Fibroblast of skin of left quadriceps (primary cell): ENCODE measurements at regions not wholly inside any gene's neighbourhood (a gene's known extent, or its start where the extent isn't known, plus 50 kb on each side); places are given as distances from the start of the nearest gene placed in this dataset.

Experiments
- DNase-seq, 2 experiments: peaks; one replicate each; pipeline ENCODE4 v3.0.0-alpha.2; 2013; ENCODE audit warnings: low read depth in 2 of 2

GRCh38 chr14:81837304-81837703, 303.7 kb upstream of the SEL1L start:
- no peak for DNase-seq

- no peak for DNase-seq
Measured at GRCh38 chr14:81839056-81839455, 305.4 kb upstream of the SEL1L start.

GRCh38 chr14:81841346-81841745, 307.7 kb upstream of the SEL1L start:
- no peak for DNase-seq

GRCh38 chr14:81849714-81850113, 316.1 kb upstream of the SEL1L start:
- no peak for DNase-seq

DNA sequence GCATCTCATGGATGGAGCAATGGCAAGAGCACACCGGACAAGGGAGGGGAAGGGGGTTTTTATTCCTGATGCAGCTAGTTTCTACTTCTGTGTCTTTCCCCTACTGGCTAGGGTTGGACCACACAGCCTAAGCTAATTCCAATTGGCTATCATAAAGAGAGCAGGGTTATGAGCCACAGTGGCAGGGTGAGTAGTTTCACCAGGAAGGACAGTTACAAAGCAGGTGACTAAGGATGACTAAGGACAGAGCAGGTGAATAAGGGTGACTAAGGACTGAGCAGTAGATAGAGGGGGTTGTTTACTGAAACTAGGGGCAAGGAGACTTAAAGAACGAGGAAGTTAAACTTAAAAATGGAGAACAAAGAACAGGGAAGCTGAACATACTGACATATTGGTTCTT, 321.4 kb upstream of the SEL1L start:
- no peak for DNase-seq

GRCh38 chr14:81859046-81859445, 325.4 kb upstream of the SEL1L start:
- DNase-seq, result no peak

DNA sequence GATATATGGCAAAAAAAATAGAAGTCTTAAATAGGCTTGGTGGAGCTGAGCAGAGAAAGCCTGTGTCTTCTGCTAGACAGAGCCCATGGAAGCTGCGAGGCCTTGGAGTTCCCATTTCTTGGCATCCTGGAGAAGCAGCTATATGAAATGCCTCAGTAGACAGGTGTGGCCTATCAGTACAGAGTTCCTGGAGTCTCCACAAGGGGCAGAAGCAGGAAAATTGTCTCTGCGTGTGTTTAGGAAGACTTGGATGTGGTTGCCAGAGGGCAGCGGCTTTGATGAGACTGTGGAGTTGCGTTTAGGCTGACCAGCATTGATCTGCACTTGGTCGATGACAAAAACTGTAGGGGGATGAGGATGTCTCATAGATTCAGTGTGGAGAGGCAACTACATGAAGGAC, 334.5 kb upstream of the SEL1L start:
- DNase-seq, result no peak

GRCh38 chr14:81871706-81872105, 338.1 kb upstream of the SEL1L start:
- DNase-seq, result no peak

DNA sequence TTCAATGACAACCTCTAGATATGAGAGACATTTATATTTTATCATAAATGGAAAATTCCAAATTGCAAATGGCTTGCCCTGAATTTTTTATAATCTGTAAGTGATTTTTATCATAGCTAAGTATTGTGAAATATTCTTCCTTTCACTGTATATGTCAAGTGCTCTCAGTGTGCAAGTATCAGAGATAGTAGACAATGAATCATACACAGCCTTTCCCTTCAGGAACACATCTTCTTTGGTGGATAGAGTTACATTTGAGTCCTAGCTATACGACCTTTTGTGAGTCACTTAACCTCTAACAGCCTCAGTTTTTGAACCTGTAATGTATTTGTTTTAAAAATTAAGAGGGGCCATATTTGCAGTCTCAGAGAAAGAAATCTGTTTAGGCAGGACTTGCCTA, 350.7 kb upstream of the SEL1L start:
- DNase-seq, result no peak

DNA sequence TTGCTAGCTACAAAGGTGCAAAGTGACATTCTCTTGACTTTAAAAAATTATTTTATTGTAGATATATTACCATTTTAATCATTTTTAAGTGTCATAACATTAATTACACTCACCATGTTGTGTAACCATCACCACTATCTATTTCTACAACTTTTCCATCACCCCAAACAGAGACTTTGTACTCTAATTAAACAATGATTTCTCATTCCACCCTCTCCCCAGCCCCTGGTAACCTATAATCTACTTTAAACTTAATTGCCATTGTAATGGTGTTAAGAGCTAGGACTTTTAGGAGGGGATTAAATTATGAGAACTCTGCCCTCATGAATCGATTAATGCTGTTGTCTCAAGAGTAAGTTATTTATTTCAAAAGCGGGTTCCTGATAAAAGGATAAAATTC, 352.9 kb upstream of the SEL1L start:
- DNase-seq, result no peak

GRCh38 chr14:81889529-81889928, 355.9 kb upstream of the SEL1L start:
- DNase-seq, result no peak

DNA sequence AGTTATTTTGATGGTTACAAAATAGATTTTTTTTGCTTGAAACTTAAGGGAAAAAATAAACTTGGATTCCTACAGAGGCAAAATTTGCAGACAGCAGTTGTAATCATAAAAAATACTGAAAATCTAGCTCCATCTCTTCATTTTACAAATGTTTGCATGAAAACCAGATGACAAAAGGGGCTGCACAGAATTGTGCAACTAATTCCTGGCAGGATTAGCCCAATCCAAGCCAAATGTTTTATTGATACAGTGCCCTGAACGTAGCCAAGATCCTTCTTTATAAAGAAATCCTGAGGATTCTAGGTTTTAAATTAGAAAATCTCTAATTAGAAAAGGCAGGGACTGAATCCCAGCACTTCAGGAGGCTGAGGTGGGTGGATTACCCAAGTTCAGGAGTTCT, 356.4 kb upstream of the SEL1L start:
- DNase-seq, result no peak

DNA sequence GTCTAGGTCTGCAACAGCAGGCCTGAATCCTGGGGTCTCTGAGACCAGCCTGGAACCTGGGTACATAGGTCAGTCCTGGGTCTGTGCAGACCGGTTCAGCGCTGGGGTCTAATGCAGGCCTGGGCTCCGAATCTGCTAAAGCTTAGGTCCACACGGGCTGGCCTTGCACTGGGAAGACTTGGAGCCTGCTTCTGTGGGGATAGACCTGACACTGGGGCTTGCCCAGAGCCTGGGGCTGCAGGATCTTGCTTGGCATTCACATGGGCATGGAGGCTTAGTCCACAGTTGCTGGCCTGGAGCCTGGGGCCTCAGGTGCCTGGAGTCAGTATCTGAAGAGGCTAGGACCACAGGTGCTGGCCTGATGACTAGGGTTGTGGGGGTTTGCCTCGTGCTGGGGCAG, 369.8 kb upstream of the SEL1L start:
- no peak for DNase-seq

- DNase-seq, result no peak
Measured at GRCh38 chr14:81927070-81927469, 393.4 kb upstream of the SEL1L start.

- DNase-seq, result no peak
Measured at GRCh38 chr14:81931828-81932227, 398.2 kb upstream of the SEL1L start.

- no peak for DNase-seq
Measured at GRCh38 chr14:81936348-81936747, 402.7 kb upstream of the SEL1L start.

DNA sequence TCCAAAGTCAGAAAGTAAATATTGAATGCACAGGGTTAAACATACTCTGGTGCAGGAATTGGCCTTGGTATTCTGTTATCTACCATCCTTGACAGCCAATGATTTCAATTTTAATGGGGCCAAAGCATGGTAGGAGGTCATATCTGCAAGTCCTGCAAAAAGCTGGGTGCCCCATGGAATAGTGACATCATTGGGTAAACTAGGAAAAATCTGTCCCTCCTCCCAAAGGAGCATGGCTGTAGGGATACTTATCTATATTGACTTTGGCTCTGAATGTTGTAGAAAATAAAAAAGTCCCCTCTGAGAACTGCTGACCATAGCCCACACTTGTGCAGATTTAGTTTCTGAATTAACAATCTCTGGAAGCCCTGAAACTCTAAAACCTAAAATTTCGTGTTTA, 403.2 kb upstream of the SEL1L start:
- no peak for DNase-seq

DNA sequence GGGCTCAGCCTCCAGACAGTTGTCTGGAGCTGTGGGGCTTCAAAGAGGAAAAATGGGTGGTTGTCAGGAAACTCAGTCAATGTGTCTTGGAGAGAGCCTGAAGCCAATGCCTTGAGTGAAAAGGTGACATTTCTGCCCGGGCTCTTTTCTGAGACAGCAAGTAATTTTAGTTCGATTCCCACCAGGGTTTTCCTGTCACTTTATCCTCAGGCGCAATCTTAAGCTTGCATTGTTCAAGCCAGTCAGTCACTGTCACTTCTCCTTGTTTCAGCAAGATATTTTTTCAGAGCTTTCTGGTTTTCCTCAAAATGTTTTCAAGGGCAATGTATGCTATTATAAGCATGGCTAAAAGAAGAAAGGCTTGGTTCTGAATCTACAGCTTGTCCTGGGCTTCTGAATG, 404.7 kb upstream of the SEL1L start:
- no peak for DNase-seq

DNA sequence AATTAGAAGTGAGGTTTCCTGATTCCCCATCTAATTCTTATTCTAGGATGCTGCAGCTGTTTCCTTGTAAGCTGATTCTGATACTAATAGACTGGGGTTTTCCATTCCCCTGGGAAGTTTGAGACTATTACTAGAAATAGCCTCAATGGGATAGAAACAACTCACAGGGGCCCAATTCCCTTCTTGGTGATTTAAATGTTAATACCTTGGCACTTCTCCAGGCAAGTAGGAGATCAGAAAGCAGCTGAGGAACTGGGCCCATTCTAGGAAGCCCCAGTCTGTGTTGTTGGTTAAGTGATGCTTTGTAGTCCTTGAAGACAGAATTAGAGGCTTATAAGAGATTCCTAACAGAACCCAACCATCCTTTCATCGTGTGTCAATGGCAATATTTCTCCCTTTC, 407.0 kb upstream of the SEL1L start:
- DNase-seq, result no peak

DNA sequence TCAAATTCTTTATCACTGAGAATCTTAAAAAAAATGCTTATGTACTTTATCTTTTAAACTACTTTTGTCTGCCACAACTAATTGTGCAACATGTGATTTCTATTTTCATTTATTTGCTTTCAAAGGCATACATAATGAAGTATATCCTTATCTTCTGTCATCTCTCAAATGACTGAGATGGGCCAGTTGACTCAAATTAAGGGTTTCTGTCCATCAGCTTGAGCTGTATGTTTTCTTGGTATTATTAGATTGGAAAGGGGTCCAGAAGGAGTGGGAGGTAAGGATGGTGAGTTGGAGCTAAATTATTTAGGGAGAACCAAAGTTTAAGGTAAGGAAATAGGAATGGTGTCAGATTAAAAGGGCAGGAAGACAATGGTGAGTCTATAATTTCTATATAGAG, 408.4 kb upstream of the SEL1L start:
- DNase-seq, result no peak

GRCh38 chr14:81946375-81946774, 412.7 kb upstream of the SEL1L start:
- DNase-seq, result no peak

DNA sequence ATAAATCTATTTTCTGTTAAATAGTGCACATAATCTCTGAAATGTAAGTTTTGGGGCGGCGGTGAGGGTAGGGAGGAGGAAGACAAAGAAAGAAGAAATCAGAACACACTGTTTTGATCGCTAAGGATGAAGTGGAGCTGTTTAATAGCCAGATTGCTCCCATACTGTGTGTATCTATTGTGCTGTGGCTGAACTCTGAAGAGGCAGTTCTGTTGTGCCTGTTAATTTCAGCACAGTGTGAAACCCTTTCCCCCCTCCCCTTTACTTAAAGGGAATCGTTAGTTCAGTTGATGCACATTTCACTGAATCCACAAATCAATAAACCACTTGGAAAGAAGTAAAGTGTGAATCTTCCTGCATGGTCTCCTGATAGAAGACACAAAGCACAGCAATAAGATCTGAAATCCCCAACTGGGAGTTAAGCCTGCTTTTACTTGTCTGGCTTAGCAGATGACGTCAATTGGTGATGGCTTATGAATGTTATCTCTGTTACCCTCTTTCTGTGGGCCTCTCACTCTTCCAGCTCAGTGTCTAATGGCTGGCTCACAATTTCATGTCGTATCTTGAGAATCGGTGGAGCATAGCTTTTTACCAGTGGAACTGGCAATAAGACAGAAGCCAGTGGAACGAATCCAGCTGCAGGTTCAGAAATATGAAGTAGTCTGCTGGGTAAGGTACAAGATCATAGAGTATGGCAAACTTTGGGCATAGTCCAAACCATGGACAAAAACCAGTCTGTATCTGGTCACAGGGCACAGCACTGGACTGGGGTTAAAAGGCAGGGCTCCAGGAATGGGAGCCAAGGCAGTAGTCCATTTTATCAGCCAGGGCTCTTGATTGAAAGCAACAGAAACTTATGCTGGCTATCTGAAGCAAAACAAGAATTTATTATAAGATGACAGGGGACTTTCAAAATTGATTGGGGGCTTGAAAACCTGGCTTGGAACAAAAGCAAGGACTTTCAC, 413.5 kb upstream of the SEL1L start:
- DNase-seq, result no peak

- no peak for DNase-seq
Measured at GRCh38 chr14:81952917-81953316, 419.3 kb upstream of the SEL1L start.

DNA sequence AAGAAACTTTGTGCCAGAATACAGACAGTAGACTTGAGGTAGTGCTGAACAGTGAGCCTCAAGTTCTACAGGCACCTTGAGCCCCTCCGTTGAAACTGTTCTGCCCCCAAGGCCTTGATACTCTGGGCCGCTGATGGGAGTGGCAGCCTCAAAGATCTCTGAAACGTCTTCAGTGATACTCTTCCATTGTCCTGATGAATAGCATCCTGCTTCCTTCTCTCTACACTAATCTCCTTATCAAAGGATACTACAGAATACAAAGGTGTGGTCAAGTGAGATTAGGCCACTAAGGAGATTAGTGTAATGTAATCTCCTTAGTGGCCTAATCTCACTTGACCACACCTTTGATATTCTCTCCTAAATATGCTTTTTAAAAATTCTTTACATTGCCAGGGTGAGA, 419.8 kb upstream of the SEL1L start:
- DNase-seq, result no peak
